Loucy (cell line): ENCODE measurements at regions not wholly inside any gene's neighbourhood (a gene's known extent, or its start where the extent isn't known, plus 50 kb on each side); places are given as distances from the start of the nearest gene placed in this dataset.

ENCODE experiments used
- H2AFZ ChIP-seq: fragments of 200-600 bp; sonication (generic); 2 replicates; pipeline ENCODE4 v1.6.0; 2016; ENCODE audit warnings: antibody characterized with exemption, mild to moderate bottlenecking, low read length, moderate library complexity
- H3F3A ChIP-seq: fragments of 200-600 bp; 2 replicates; pipeline ENCODE4 v1.6.0; 2016; ENCODE audit warnings: antibody characterized with exemption, low read depth, mild to moderate bottlenecking
- H3K27me3 ChIP-seq: fragments of 200-600 bp; sonication (generic); 2 replicates; pipeline ENCODE4 v1.6.1; 2014; ENCODE audit warnings: low read length, mild to moderate bottlenecking; ENCODE audit not compliant: insufficient read depth, poor library complexity, severe bottlenecking
- H3K36me3 ChIP-seq: fragments of 200-600 bp; sonication (generic); 2 replicates; pipeline ENCODE4 v1.6.1; 2016; ENCODE audit warnings: low read length; ENCODE audit not compliant: insufficient read depth
- H3K4me1 ChIP-seq: fragments of 200-600 bp; sonication (generic); 2 replicates; pipeline ENCODE4 v1.5.1; 2014; ENCODE audit warnings: low read length, mild to moderate bottlenecking; ENCODE audit not compliant: insufficient read depth, poor library complexity, severe bottlenecking
- H3K4me2 ChIP-seq: fragments of 200-600 bp; sonication (generic); 2 replicates; pipeline ENCODE4 v1.6.0; 2014; ENCODE audit warnings: antibody characterized with exemption, low read length, low read depth, mild to moderate bottlenecking; ENCODE audit not compliant: poor library complexity, severe bottlenecking
- H3K4me3 ChIP-seq: fragments of 200-600 bp; sonication (generic); 2 replicates; pipeline ENCODE4 v1.5.1; 2014; ENCODE audit warnings: low read length, mild to moderate bottlenecking, mixed read lengths; ENCODE audit not compliant: poor library complexity, severe bottlenecking
- H3K79me2 ChIP-seq: fragments of 200-600 bp; sonication (generic); 2 replicates; pipeline ENCODE4 v1.6.1; 2014; ENCODE audit warnings: low read length; ENCODE audit not compliant: insufficient read depth
- H3K9ac ChIP-seq: fragments of 200-600 bp; sonication (generic); 2 replicates; pipeline ENCODE4 v1.6.0; 2014; ENCODE audit warnings: mild to moderate bottlenecking, low read depth, low read length, moderate library complexity; ENCODE audit not compliant: poor library complexity, severe bottlenecking
- H3K9me2 ChIP-seq: fragments of 200-600 bp; sonication (generic); replicated peaks from 2 replicates; pipeline ENCODE4 v1.6.1; 2016; ENCODE audit warnings: low read depth, low read length, mixed read lengths
- H3K9me3 ChIP-seq: fragments of 200-600 bp; sonication (generic); 2 replicates; pipeline ENCODE4 v1.6.1; 2014; ENCODE audit warnings: mild to moderate bottlenecking, antibody characterized with exemption, low read length, low read depth; ENCODE audit not compliant: insufficient read depth
- H4K20me1 ChIP-seq: fragments of 200-600 bp; sonication (generic); 2 replicates; pipeline ENCODE4 v1.6.0; 2014; ENCODE audit warnings: antibody characterized with exemption, low read length, mild to moderate bottlenecking; ENCODE audit not compliant: insufficient read depth, poor library complexity, severe bottlenecking
- EZH2phosphoT487 ChIP-seq: fragments of 200-600 bp; IDR thresholded peaks from 2 replicates; pipeline ENCODE4 v1.6.1; 2018; ENCODE audit warnings: antibody characterized with exemption, mild to moderate bottlenecking, moderate library complexity, borderline replicate concordance
- TF ChIP-seq, protein P1 (sequence below): fragments of 200-600 bp; sonication (generic); conservative IDR thresholded peaks from 2 replicates; pipeline ENCODE4 v1.5.1; 2014; ENCODE audit warnings: mild to moderate bottlenecking, antibody characterized with exemption, low read length

DNA sequence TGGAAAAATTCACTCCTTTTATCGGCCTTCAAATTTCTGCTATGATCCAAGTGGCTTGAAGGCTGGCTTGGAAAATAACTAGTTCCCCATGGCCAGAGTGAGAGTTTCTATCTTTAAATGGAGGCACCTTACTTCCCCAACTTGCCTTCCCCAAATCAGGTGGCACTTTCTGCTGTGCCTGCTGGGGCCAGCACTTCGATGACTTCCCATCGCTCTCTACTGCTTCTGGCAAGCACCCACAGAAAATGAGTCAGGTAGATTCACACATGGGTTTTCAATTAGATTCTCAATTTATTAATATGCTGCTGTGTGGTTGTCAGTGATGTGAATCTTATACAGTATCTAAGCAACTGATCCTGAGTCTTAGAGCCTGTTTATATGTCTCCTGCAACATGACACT, 398.8 kb upstream of the RAG2 start:
- Histone ChIP-seq H4K20me1 (no peaks in the 10 kb centered on the region), H3K4me2 (no peak overlapping the region), H2AFZ (no peak overlapping the region), H3K4me3 (no peak overlapping the region), H3K27me3 (no peaks in the 10 kb centered on the region), H3K9ac (no peak overlapping the region), H3F3A (no peaks in the 10 kb centered on the region), H3K9me2 (no peaks in the 10 kb centered on the region), H3K36me3 (no peaks in the 10 kb centered on the region), H3K79me2 (no peaks in the 10 kb centered on the region), H3K4me1 (no peaks in the 10 kb centered on the region), H3K9me3 (no peaks in the 10 kb centered on the region)
- TF ChIP-seq EZH2phosphoT487, result no peak
- TF ChIP-seq, protein P1, sequence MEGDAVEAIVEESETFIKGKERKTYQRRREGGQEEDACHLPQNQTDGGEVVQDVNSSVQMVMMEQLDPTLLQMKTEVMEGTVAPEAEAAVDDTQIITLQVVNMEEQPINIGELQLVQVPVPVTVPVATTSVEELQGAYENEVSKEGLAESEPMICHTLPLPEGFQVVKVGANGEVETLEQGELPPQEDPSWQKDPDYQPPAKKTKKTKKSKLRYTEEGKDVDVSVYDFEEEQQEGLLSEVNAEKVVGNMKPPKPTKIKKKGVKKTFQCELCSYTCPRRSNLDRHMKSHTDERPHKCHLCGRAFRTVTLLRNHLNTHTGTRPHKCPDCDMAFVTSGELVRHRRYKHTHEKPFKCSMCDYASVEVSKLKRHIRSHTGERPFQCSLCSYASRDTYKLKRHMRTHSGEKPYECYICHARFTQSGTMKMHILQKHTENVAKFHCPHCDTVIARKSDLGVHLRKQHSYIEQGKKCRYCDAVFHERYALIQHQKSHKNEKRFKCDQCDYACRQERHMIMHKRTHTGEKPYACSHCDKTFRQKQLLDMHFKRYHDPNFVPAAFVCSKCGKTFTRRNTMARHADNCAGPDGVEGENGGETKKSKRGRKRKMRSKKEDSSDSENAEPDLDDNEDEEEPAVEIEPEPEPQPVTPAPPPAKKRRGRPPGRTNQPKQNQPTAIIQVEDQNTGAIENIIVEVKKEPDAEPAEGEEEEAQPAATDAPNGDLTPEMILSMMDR, result no peak

DNA sequence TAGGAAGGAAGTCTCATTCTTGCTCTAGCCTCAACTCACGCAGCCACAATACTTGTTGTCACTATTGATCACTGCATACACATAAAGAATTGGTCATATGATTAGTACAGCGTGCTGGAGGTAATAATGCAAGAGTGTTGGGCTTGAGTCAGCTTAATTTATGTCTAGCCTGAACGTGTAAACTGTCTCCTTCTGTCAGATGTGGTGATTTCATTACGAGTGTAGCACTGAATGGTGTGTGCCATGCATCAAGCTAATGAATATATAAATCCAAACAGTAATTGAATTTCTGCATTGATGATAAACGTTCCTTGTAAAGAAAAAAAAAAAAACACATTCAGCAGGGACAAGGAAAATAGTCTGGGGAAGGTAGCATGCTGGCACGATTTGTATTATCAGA, 396.2 kb upstream of the RAG2 start:
- Histone ChIP-seq H3F3A (no peaks in the 10 kb centered on the region), H2AFZ (no peak overlapping the region), H3K4me3 (no peak overlapping the region), H3K36me3 (no peaks in the 10 kb centered on the region), H3K9ac (no peak overlapping the region), H3K9me3 (no peaks in the 10 kb centered on the region), H3K4me2 (no peak overlapping the region), H3K79me2 (no peaks in the 10 kb centered on the region), H3K4me1 (no peaks in the 10 kb centered on the region), H3K27me3 (no peaks in the 10 kb centered on the region), H4K20me1 (no peaks in the 10 kb centered on the region), H3K9me2 (no peaks in the 10 kb centered on the region)
- TF ChIP-seq EZH2phosphoT487, result no peak
- TF ChIP-seq, protein P1, result no peak

DNA sequence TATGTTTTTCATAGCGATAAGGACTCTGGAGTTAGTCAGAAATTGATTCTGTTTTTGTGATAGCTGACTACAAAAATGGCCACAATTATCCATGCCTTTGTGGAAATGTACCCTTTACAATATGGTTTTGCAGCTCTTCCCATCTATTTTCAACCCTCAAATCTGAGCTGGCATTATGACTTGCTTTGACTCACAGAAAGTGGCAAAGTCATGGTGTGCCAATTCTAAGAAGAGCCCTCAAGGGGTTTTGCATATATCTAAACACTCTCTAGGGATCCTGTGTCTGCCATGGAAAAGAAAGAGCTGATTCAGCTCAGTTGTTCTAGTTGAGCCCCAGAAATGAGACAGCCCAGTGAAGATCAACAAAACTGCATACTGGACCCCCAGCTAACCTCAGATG, 390.5 kb upstream of the RAG2 start:
- H4K20me1 ChIP-seq, result no peaks in the 10 kb centered on the region
- H3K79me2 ChIP-seq, result no peaks in the 10 kb centered on the region
- no peaks in the 10 kb centered on the region for H3K27me3 ChIP-seq
- H3K9me2 ChIP-seq, result no peaks in the 10 kb centered on the region
- TF ChIP-seq, protein P1, result no peak
- TF ChIP-seq EZH2phosphoT487, result no peak
- no peaks in the 10 kb centered on the region for H3K4me1 ChIP-seq
- no peaks in the 10 kb centered on the region for H3K36me3 ChIP-seq
- no peak overlapping the region for H3K4me2 ChIP-seq
- no peaks in the 10 kb centered on the region for H3F3A ChIP-seq
- no peaks in the 10 kb centered on the region for H3K9me3 ChIP-seq
- H3K4me3 ChIP-seq, result no peak overlapping the region
- no peak overlapping the region for H2AFZ ChIP-seq
- H3K9ac ChIP-seq, result no peak overlapping the region
